ENCODE measurements at regions not wholly inside any gene's neighbourhood (a gene's known extent, or its start where the extent isn't known, plus 50 kb on each side); places are given as distances from the start of the nearest gene placed in this dataset.

GRCh38 chr11:11069841-11070835 lies 212.3 kb upstream of the ZBED5 start:
- Mint-ChIP-seq H3K4me3 (ENCODE audit: unreplicated experiment) (no peak overlapping the region), H3K9me3 (ENCODE audit: unreplicated experiment) (peaks cover 3% of the 10 kb centered on the region), H3K27ac (ENCODE audit: unreplicated experiment) (no peak overlapping the region), H3K36me3 (ENCODE audit: low read depth, unreplicated experiment) (no peaks in the 10 kb centered on the region), H3K4me1 (ENCODE audit: low read depth, unreplicated experiment) (peaks cover 2% of the 10 kb centered on the region), H3K27me3 (ENCODE audit: low read depth, unreplicated experiment) (peaks cover 55% of the 10 kb centered on the region)
- Histone ChIP-seq H3K9ac (ENCODE audit: low read length) (no peak overlapping the region), H3K4me3 (ENCODE audit: insufficient read depth, low read depth, low read length) (no peak overlapping the region), H2AFZ (ENCODE audit: low read depth, low read length) (no peak overlapping the region), H3K36me3 (ENCODE audit: insufficient read depth, low read length) (no peaks in the 10 kb centered on the region), H3K79me2 (ENCODE audit: insufficient read depth, low read length) (no peaks in the 10 kb centered on the region), H3K4me1 (ENCODE audit: insufficient read depth, low read length) (no peaks in the 10 kb centered on the region), H3K27me3 (ENCODE audit: insufficient read depth, low read length) (no peaks in the 10 kb centered on the region), H3K9me3 (ENCODE audit: insufficient read depth, low read depth, low read length) (no peaks in the 10 kb centered on the region), H4K20me1 (ENCODE audit: insufficient read depth, low read length) (no peaks in the 10 kb centered on the region), H3K27ac (ENCODE audit: low read depth, low read length) (no peak overlapping the region), H3K4me2 (ENCODE audit: low read length) (no peak overlapping the region)
- TF ChIP-seq CTCF (IDR thresholded peaks at IDR 0.05; ENCODE audit: insufficient read depth, low read depth, low read length), result no peak
- TF ChIP-seq EZH2 (IDR thresholded peaks at IDR 0.05; ENCODE audit: insufficient read depth, low read length), result no peak
- FAIRE-seq (no peak), DNase-seq (ENCODE audit: low read depth) (no peak)

- DNase-seq (ENCODE audit: low read depth) (no peak), FAIRE-seq (no peak)
- Histone ChIP-seq H3K79me2 (ENCODE audit: insufficient read depth, low read length) (no peaks in the 10 kb centered on the region), H3K36me3 (ENCODE audit: insufficient read depth, low read length) (no peaks in the 10 kb centered on the region), H3K4me1 (ENCODE audit: insufficient read depth, low read length) (no peaks in the 10 kb centered on the region), H4K20me1 (ENCODE audit: insufficient read depth, low read length) (no peaks in the 10 kb centered on the region), H3K9me3 (ENCODE audit: insufficient read depth, low read depth, low read length) (no peaks in the 10 kb centered on the region), H3K9ac (ENCODE audit: low read length) (no peak overlapping the region), H3K4me3 (ENCODE audit: insufficient read depth, low read depth, low read length) (no peak overlapping the region), H3K27me3 (ENCODE audit: insufficient read depth, low read length) (no peaks in the 10 kb centered on the region), H3K27ac (ENCODE audit: low read depth, low read length) (no peak overlapping the region), H3K4me2 (ENCODE audit: low read length) (no peak overlapping the region), H2AFZ (ENCODE audit: low read depth, low read length) (no peak overlapping the region)
- Mint-ChIP-seq H3K9me3 (ENCODE audit: unreplicated experiment) (peaks cover 3% of the 10 kb centered on the region), H3K4me1 (ENCODE audit: low read depth, unreplicated experiment) (no peaks in the 10 kb centered on the region), H3K4me3 (ENCODE audit: unreplicated experiment) (no peak overlapping the region), H3K27ac (ENCODE audit: unreplicated experiment) (no peak overlapping the region), H3K36me3 (ENCODE audit: low read depth, unreplicated experiment) (no peaks in the 10 kb centered on the region), H3K27me3 (ENCODE audit: low read depth, unreplicated experiment) (peaks cover 48% of the 10 kb centered on the region)
- TF ChIP-seq EZH2 (IDR thresholded peaks at IDR 0.05; ENCODE audit: insufficient read depth, low read length) (no peak), CTCF (IDR thresholded peaks at IDR 0.05; ENCODE audit: insufficient read depth, low read depth, low read length) (no peak)
These were observed 210.3 kb upstream of the ZBED5 start for GRCh38 chr11:11068113-11068512.

- H2AFZ ChIP-seq (ENCODE audit: low read depth, low read length), result no peak overlapping the region
- no peaks in the 10 kb centered on the region for H3K27me3 ChIP-seq (ENCODE audit: insufficient read depth, low read length)
- H3K4me3 ChIP-seq (ENCODE audit: insufficient read depth, low read depth, low read length), result no peak overlapping the region
- Mint-ChIP-seq H3K36me3 (ENCODE audit: low read depth, unreplicated experiment) (no peaks in the 10 kb centered on the region), H3K4me3 (ENCODE audit: unreplicated experiment) (no peak overlapping the region), H3K9me3 (ENCODE audit: unreplicated experiment) (no peaks in the 10 kb centered on the region), H3K27me3 (ENCODE audit: low read depth, unreplicated experiment) (peaks cover 37% of the 10 kb centered on the region), H3K4me1 (ENCODE audit: low read depth, unreplicated experiment) (no peaks in the 10 kb centered on the region), H3K27ac (ENCODE audit: unreplicated experiment) (no peak overlapping the region)
- no peak overlapping the region for H3K27ac ChIP-seq (ENCODE audit: low read depth, low read length)
- H3K79me2 ChIP-seq (ENCODE audit: insufficient read depth, low read length), result no peaks in the 10 kb centered on the region
- no peak overlapping the region for H3K4me2 ChIP-seq (ENCODE audit: low read length)
- no peak for DNase-seq (ENCODE audit: low read depth)
- FAIRE-seq, result no peak
- no peaks in the 10 kb centered on the region for H3K4me1 ChIP-seq (ENCODE audit: insufficient read depth, low read length)
- no peak overlapping the region for H3K9ac ChIP-seq (ENCODE audit: low read length)
- TF ChIP-seq EZH2 (IDR thresholded peaks at IDR 0.05; ENCODE audit: insufficient read depth, low read length), result no peak
- TF ChIP-seq CTCF (IDR thresholded peaks at IDR 0.05; ENCODE audit: insufficient read depth, low read depth, low read length), result no peak
- H4K20me1 ChIP-seq (ENCODE audit: insufficient read depth, low read length), result no peaks in the 10 kb centered on the region
- H3K36me3 ChIP-seq (ENCODE audit: insufficient read depth, low read length), result no peaks in the 10 kb centered on the region
- no peaks in the 10 kb centered on the region for H3K9me3 ChIP-seq (ENCODE audit: insufficient read depth, low read depth, low read length)
These were observed 207.5 kb upstream of the ZBED5 start for GRCh38 chr11:11065396-11065795.
